Astrocyte (in vitro differentiated cells and primary cell): ENCODE measurements at regions not wholly inside any gene's neighbourhood (a gene's known extent, or its start where the extent isn't known, plus 50 kb on each side); places are given as distances from the start of the nearest gene placed in this dataset.

Experiments used
- DNase-seq: peaks from one replicate; pipeline ENCODE4 v3.0.0-alpha.2; 2010; ENCODE audit warnings: low read depth
- FAIRE-seq: peaks from 2 replicates; lab custom pipeline; 2011; peaks lifted over from hg19 to GRCh38; lab: Jason Lieb, UNC
- H2AFZ ChIP-seq: 2 replicates; pipeline ENCODE4 v1.6.0; 2012; ENCODE audit warnings: low read depth, low read length, inconsistent platforms
- H3K27ac ChIP-seq: 2 replicates; pipeline ENCODE4 v1.5.1; 2011; ENCODE audit warnings: low read depth, low read length, inconsistent platforms
- H3K27me3 ChIP-seq: 2 replicates; pipeline ENCODE4 v1.6.0; 2011; ENCODE audit warnings: low read length, inconsistent platforms; ENCODE audit not compliant: insufficient read depth
- H3K36me3 ChIP-seq: 2 replicates; pipeline ENCODE4 v1.5.1; 2011; ENCODE audit warnings: low read length, inconsistent platforms; ENCODE audit not compliant: insufficient read depth
- H3K4me1 ChIP-seq: 2 replicates; pipeline ENCODE4 v1.5.1; 2011; ENCODE audit warnings: low read length, inconsistent platforms; ENCODE audit not compliant: insufficient read depth
- H3K4me2 ChIP-seq: 2 replicates; pipeline ENCODE4 v1.6.0; 2012; ENCODE audit warnings: low read length, inconsistent platforms
- H3K4me3 ChIP-seq: 2 replicates; pipeline ENCODE4 v1.5.1; 2011; ENCODE audit warnings: low read depth, mild to moderate bottlenecking, low read length, inconsistent platforms; ENCODE audit not compliant: insufficient read depth
- H3K79me2 ChIP-seq: 2 replicates; pipeline ENCODE4 v1.6.0; 2012; ENCODE audit warnings: mild to moderate bottlenecking, low read length, inconsistent platforms; ENCODE audit not compliant: insufficient read depth
- H3K9ac ChIP-seq: 2 replicates; pipeline ENCODE4 v1.6.0; 2012; ENCODE audit warnings: mild to moderate bottlenecking, low read length, inconsistent platforms
- H3K9me3 ChIP-seq: 2 replicates; pipeline ENCODE4 v1.5.1; 2012; ENCODE audit warnings: low read depth, mild to moderate bottlenecking, low read length, inconsistent platforms; ENCODE audit not compliant: insufficient read depth
- H4K20me1 ChIP-seq: 2 replicates; pipeline ENCODE4 v1.6.0; 2012; ENCODE audit warnings: low read length, inconsistent platforms; ENCODE audit not compliant: insufficient read depth
- H3K27ac Mint-ChIP-seq: one replicate; pipeline ENCODE4 v1.8.0; 2021; ENCODE audit warnings: mild to moderate bottlenecking, mixed read lengths; ENCODE audit not compliant: unreplicated experiment
- H3K27me3 Mint-ChIP-seq: one replicate; pipeline ENCODE4 v1.8.0; 2021; ENCODE audit warnings: low read depth, mixed read lengths; ENCODE audit not compliant: unreplicated experiment
- H3K36me3 Mint-ChIP-seq: one replicate; pipeline ENCODE4 v1.8.0; 2021; ENCODE audit warnings: low read depth, mixed read lengths; ENCODE audit not compliant: unreplicated experiment
- H3K4me1 Mint-ChIP-seq: one replicate; pipeline ENCODE4 v1.8.0; 2021; ENCODE audit warnings: low read depth, mixed read lengths; ENCODE audit not compliant: unreplicated experiment
- H3K4me3 Mint-ChIP-seq: one replicate; pipeline ENCODE4 v1.8.0; 2021; ENCODE audit warnings: mild to moderate bottlenecking, moderate library complexity, mixed read lengths; ENCODE audit not compliant: unreplicated experiment
- H3K9me3 Mint-ChIP-seq: one replicate; pipeline ENCODE4 v1.8.0; 2021; ENCODE audit warnings: mild to moderate bottlenecking, mixed read lengths; ENCODE audit not compliant: unreplicated experiment
- EZH2 ChIP-seq: IDR thresholded peaks from 2 replicates; pipeline ENCODE4 v1.6.1; 2012; ENCODE audit warnings: mild to moderate bottlenecking, low read length, inconsistent platforms; ENCODE audit not compliant: insufficient read depth
- TF ChIP-seq, protein P1 (sequence below): IDR thresholded peaks from 2 replicates; pipeline ENCODE4 v1.5.1; 2011; ENCODE audit warnings: low read depth, mild to moderate bottlenecking, inconsistent platforms, low read length, moderate library complexity; ENCODE audit not compliant: insufficient read depth

GRCh38 chr9:24479361-24480059 is 66.2 kb downstream of the IZUMO3 start:
- Mint-ChIP-seq H3K27ac (peak overlapping the region; percentile 93), H3K27me3 (no peaks in the 10 kb centered on the region), H3K36me3 (no peaks in the 10 kb centered on the region), H3K4me1 (peaks cover 11% of the 10 kb centered on the region), H3K4me3 (no peak overlapping the region), H3K9me3 (no peaks in the 10 kb centered on the region)
- Histone ChIP-seq H3K27me3 (no peaks in the 10 kb centered on the region), H3K4me2 (no peak overlapping the region), H3K27ac (no peak overlapping the region), H3K9me3 (no peaks in the 10 kb centered on the region), H2AFZ (no peak overlapping the region), H3K36me3 (no peaks in the 10 kb centered on the region), H4K20me1 (no peaks in the 10 kb centered on the region), H3K79me2 (no peaks in the 10 kb centered on the region), H3K9ac (no peak overlapping the region), H3K4me3 (no peak overlapping the region), H3K4me1 (no peaks in the 10 kb centered on the region)
- no peak for FAIRE-seq
- DNase-seq: no peak
- TF ChIP-seq EZH2: no peak
- TF ChIP-seq, protein P1, sequence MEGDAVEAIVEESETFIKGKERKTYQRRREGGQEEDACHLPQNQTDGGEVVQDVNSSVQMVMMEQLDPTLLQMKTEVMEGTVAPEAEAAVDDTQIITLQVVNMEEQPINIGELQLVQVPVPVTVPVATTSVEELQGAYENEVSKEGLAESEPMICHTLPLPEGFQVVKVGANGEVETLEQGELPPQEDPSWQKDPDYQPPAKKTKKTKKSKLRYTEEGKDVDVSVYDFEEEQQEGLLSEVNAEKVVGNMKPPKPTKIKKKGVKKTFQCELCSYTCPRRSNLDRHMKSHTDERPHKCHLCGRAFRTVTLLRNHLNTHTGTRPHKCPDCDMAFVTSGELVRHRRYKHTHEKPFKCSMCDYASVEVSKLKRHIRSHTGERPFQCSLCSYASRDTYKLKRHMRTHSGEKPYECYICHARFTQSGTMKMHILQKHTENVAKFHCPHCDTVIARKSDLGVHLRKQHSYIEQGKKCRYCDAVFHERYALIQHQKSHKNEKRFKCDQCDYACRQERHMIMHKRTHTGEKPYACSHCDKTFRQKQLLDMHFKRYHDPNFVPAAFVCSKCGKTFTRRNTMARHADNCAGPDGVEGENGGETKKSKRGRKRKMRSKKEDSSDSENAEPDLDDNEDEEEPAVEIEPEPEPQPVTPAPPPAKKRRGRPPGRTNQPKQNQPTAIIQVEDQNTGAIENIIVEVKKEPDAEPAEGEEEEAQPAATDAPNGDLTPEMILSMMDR: no peak

GRCh38 chr9:24464319-24464951 is 81.3 kb downstream of the IZUMO3 start:
- H3K27me3 ChIP-seq: no peaks in the 10 kb centered on the region
- Mint-ChIP-seq H3K4me3 (no peak overlapping the region), H3K36me3 (no peaks in the 10 kb centered on the region), H3K27ac (peak overlapping the region; percentile 95), H3K4me1 (peaks cover 21% of the 10 kb centered on the region), H3K9me3 (no peaks in the 10 kb centered on the region), H3K27me3 (no peaks in the 10 kb centered on the region)
- DNase-seq (peak; percentile 59), FAIRE-seq (no peak)
- no peak overlapping the region for H3K4me3 ChIP-seq
- H3K27ac ChIP-seq: no peak overlapping the region
- H4K20me1 ChIP-seq: no peaks in the 10 kb centered on the region
- H3K4me2 ChIP-seq: peak overlapping the region; percentile 15
- no peaks in the 10 kb centered on the region for H3K9me3 ChIP-seq
- peak overlapping the region; percentile 21 for H2AFZ ChIP-seq
- H3K9ac ChIP-seq: no peak overlapping the region
- no peaks in the 10 kb centered on the region for H3K36me3 ChIP-seq
- no peaks in the 10 kb centered on the region for H3K79me2 ChIP-seq
- H3K4me1 ChIP-seq: peaks cover 3% of the 10 kb centered on the region
- no peak for TF ChIP-seq EZH2
- TF ChIP-seq, protein P1: no peak

DNA sequence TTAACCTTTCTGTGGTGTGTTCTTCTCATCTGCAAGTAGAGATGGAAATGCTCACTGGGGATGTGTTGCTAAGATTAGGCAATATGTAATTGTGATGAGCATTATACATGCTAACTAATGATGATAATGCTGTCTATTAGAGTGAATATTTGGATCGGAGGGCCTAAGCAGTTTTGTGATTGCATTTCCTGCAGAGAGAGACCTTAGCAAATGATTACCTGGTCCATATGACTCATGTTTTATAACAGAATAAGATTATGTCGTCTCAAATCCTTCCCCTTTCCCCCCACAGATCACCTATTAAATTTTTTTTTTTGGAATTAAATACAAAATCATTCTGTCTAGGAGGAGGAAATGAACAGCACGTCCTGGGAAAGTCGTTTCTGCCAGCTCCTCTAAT is 82.7 kb downstream of the IZUMO3 start:
- no peaks in the 10 kb centered on the region for H3K9me3 Mint-ChIP-seq
- no peak for TF ChIP-seq EZH2
- TF ChIP-seq, protein P1: no peak
- Histone ChIP-seq H3K4me1 (peaks cover 3% of the 10 kb centered on the region), H3K36me3 (no peaks in the 10 kb centered on the region), H3K27ac (no peak overlapping the region), H3K79me2 (no peaks in the 10 kb centered on the region), H3K9ac (no peak overlapping the region), H3K4me3 (no peak overlapping the region), H3K27me3 (no peaks in the 10 kb centered on the region), H3K9me3 (no peaks in the 10 kb centered on the region), H2AFZ (no peak overlapping the region), H4K20me1 (no peaks in the 10 kb centered on the region), H3K4me2 (no peak overlapping the region)
- DNase-seq (no peak), FAIRE-seq (no peak)
- no peaks in the 10 kb centered on the region for H3K36me3 Mint-ChIP-seq
- H3K27me3 Mint-ChIP-seq: no peaks in the 10 kb centered on the region
- H3K4me3 Mint-ChIP-seq: no peak overlapping the region
- H3K27ac Mint-ChIP-seq: peak overlapping the region; percentile 79
- H3K4me1 Mint-ChIP-seq: peaks cover 21% of the 10 kb centered on the region
